ENCODE measurements at regions not wholly inside any gene's neighbourhood (a gene's known extent, or its start where the extent isn't known, plus 50 kb on each side); places are given as distances from the start of the nearest gene placed in this dataset.

DNA sequence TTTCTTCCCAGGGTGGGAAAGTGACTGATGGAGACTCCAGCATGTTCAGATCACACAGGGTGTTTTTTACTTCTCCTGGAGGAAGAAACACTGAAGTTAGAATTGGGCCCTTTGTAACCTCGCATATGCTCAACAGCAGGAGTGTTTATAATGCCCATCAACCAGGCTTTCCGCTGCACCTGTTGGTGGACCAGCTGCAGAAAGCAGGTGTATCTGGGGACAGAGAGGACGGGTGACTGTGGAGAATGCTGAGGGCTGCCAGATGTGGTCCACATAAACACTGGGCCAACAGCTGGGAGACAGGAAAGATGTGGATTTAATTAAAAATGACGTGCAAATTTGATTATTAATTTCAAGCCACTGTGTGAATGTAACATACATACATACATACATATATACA lies 335.5 kb upstream of the SPRED2 start:
- WGBS (ENCODE audit: low lambda C conversion rate, missing lambda C conversion rate), result 89% methylated on average over 4 of the region's 4 CpGs
- Histone ChIP-seq H2AFZ (no peak overlapping the region), H3K9me3 (ENCODE audit: low read depth) (no peaks in the 10 kb centered on the region), H3K79me2 (no peaks in the 10 kb centered on the region), H4K20me1 (ENCODE audit: insufficient read depth, poor library complexity, severe bottlenecking) (no peaks in the 10 kb centered on the region), H3K27ac (no peak overlapping the region), H3K27me3 (no peaks in the 10 kb centered on the region), H3K4me1 (ENCODE audit: insufficient read depth) (no peaks in the 10 kb centered on the region), H3K36me3 (replicated peaks; ENCODE audit: insufficient read depth, low read depth) (no peaks in the 10 kb centered on the region), H3K4me3 (no peak overlapping the region), H3K9me2 (replicated peaks; ENCODE audit: insufficient read depth) (no peaks in the 10 kb centered on the region), H3K4me2 (no peak overlapping the region)
- TF ChIP-seq EZH2phosphoT487 (IDR thresholded peaks at IDR 0.05; ENCODE audit: low read depth, severe bottlenecking, unreplicated experiment) (no peak), EZH2 (IDR thresholded peaks at IDR 0.05; ENCODE audit: borderline replicate concordance) (no peak), CTCF (IDR thresholded peaks at IDR 0.05; ENCODE audit: poor library complexity) (no peak)
- no peak for DNase-seq (ENCODE audit: low spot score)

DNA sequence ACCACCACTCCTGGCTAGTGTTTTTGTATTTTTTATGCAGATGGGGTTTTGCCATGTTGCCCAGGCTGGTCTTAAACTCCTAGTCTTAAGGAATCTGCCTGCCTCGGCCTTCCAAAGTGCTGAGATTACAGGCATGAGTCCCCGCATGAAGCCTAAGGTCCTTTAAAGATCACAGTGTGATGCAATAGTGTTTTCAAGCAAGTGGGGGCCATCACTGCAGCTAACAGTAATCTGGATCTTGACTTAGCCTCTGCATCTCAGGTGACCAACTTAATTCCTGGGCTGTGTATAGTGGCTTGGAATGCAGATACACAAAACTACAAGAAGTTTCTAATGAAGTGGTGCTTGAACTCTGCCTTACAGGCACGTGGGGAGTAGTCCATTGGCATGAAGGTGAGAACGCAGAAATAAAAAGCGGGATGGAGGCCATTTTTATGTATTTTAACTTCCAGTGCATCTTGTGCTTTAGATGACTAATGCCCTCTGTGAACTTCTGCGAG lies 334.4 kb upstream of the SPRED2 start:
- Histone ChIP-seq H4K20me1 (ENCODE audit: insufficient read depth, poor library complexity, severe bottlenecking) (no peaks in the 10 kb centered on the region), H3K4me3 (no peak overlapping the region), H2AFZ (no peak overlapping the region), H3K9me2 (replicated peaks; ENCODE audit: insufficient read depth) (no peaks in the 10 kb centered on the region), H3K79me2 (no peaks in the 10 kb centered on the region), H3K36me3 (replicated peaks; ENCODE audit: insufficient read depth, low read depth) (no peaks in the 10 kb centered on the region), H3K4me2 (no peak overlapping the region), H3K27me3 (no peaks in the 10 kb centered on the region), H3K9me3 (ENCODE audit: low read depth) (no peaks in the 10 kb centered on the region), H3K27ac (no peak overlapping the region), H3K4me1 (ENCODE audit: insufficient read depth) (no peaks in the 10 kb centered on the region)
- WGBS (ENCODE audit: low lambda C conversion rate, missing lambda C conversion rate), result 85% methylated on average over 6 of the region's 6 CpGs
- DNase-seq (ENCODE audit: low spot score), result no peak
- no peak for TF ChIP-seq EZH2phosphoT487 (IDR thresholded peaks at IDR 0.05; ENCODE audit: low read depth, severe bottlenecking, unreplicated experiment)
- TF ChIP-seq EZH2 (IDR thresholded peaks at IDR 0.05; ENCODE audit: borderline replicate concordance), result no peak
- TF ChIP-seq CTCF (IDR thresholded peaks at IDR 0.05; ENCODE audit: poor library complexity), result no peak

DNA sequence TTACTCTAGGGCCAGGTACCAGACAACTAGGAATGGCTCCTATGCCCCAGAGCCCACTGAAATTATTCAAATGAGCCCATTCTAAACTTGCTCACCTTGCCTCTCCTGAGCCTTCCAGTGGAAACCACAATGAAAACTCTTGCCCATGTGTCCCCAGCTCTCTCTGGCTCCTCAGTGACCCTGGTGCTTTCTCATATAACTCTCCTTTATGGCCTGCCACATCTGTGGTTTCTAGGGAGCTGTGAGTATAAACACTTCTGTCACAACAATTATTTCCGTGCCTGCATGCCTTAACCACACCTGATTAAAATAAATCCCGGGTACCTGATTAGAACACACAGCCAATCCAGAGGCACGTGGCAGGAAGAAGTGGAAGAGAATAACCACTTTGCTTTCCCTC lies 333.0 kb upstream of the SPRED2 start:
- Histone ChIP-seq H3K27ac (no peak overlapping the region), H3K4me1 (ENCODE audit: insufficient read depth) (no peaks in the 10 kb centered on the region), H3K36me3 (replicated peaks; ENCODE audit: insufficient read depth, low read depth) (no peaks in the 10 kb centered on the region), H3K4me2 (no peak overlapping the region), H3K79me2 (no peaks in the 10 kb centered on the region), H3K4me3 (no peak overlapping the region), H3K9me2 (replicated peaks; ENCODE audit: insufficient read depth) (no peaks in the 10 kb centered on the region), H4K20me1 (ENCODE audit: insufficient read depth, poor library complexity, severe bottlenecking) (no peaks in the 10 kb centered on the region), H2AFZ (no peak overlapping the region), H3K9me3 (ENCODE audit: low read depth) (no peaks in the 10 kb centered on the region), H3K27me3 (no peaks in the 10 kb centered on the region)
- TF ChIP-seq CTCF (IDR thresholded peaks at IDR 0.05; ENCODE audit: poor library complexity) (no peak), EZH2 (IDR thresholded peaks at IDR 0.05; ENCODE audit: borderline replicate concordance) (no peak), EZH2phosphoT487 (IDR thresholded peaks at IDR 0.05; ENCODE audit: low read depth, severe bottlenecking, unreplicated experiment) (no peak)
- no peak for DNase-seq (ENCODE audit: low spot score)
- WGBS (ENCODE audit: low lambda C conversion rate, missing lambda C conversion rate), result 52% methylated on average over 3 of the region's 3 CpGs

- H3K4me3 ChIP-seq, result no peak overlapping the region
- H3K27me3 ChIP-seq, result no peaks in the 10 kb centered on the region
- no peak overlapping the region for H3K27ac ChIP-seq
- no peaks in the 10 kb centered on the region for H3K79me2 ChIP-seq
- H4K20me1 ChIP-seq (ENCODE audit: insufficient read depth, poor library complexity, severe bottlenecking), result no peaks in the 10 kb centered on the region
- no peak overlapping the region for H3K4me2 ChIP-seq
- no peak for DNase-seq (ENCODE audit: low spot score)
- 68% methylated on average over 3 of the region's 3 CpGs for WGBS (ENCODE audit: low lambda C conversion rate, missing lambda C conversion rate)
- no peak overlapping the region for H2AFZ ChIP-seq
- TF ChIP-seq CTCF (IDR thresholded peaks at IDR 0.05; ENCODE audit: poor library complexity) (no peak), EZH2phosphoT487 (IDR thresholded peaks at IDR 0.05; ENCODE audit: low read depth, severe bottlenecking, unreplicated experiment) (no peak), EZH2 (IDR thresholded peaks at IDR 0.05; ENCODE audit: borderline replicate concordance) (no peak)
- H3K9me2 ChIP-seq (replicated peaks; ENCODE audit: insufficient read depth), result no peaks in the 10 kb centered on the region
- H3K9me3 ChIP-seq (ENCODE audit: low read depth), result no peaks in the 10 kb centered on the region
- H3K4me1 ChIP-seq (ENCODE audit: insufficient read depth), result no peaks in the 10 kb centered on the region
- H3K36me3 ChIP-seq (replicated peaks; ENCODE audit: insufficient read depth, low read depth), result no peaks in the 10 kb centered on the region
Observed at GRCh38 chr2:65762068-65762467, 329.7 kb upstream of the SPRED2 start.
